GM19468 (cell line): ENCODE measurements at regions not wholly inside any gene's neighbourhood (a gene's known extent, or its start where the extent isn't known, plus 50 kb on each side); places are given as distances from the start of the nearest gene placed in this dataset.

Experiments used
- ATAC-seq: cut with Tn5 transposase; IDR thresholded peaks from one replicate; pipeline ENCODE4 v1.9.1; 2021; ENCODE audit warnings: mild to moderate bottlenecking, moderate library complexity, moderate number of reproducible peaks; ENCODE audit not compliant: unreplicated experiment; ENCODE audit errors: extremely low read depth

DNA sequence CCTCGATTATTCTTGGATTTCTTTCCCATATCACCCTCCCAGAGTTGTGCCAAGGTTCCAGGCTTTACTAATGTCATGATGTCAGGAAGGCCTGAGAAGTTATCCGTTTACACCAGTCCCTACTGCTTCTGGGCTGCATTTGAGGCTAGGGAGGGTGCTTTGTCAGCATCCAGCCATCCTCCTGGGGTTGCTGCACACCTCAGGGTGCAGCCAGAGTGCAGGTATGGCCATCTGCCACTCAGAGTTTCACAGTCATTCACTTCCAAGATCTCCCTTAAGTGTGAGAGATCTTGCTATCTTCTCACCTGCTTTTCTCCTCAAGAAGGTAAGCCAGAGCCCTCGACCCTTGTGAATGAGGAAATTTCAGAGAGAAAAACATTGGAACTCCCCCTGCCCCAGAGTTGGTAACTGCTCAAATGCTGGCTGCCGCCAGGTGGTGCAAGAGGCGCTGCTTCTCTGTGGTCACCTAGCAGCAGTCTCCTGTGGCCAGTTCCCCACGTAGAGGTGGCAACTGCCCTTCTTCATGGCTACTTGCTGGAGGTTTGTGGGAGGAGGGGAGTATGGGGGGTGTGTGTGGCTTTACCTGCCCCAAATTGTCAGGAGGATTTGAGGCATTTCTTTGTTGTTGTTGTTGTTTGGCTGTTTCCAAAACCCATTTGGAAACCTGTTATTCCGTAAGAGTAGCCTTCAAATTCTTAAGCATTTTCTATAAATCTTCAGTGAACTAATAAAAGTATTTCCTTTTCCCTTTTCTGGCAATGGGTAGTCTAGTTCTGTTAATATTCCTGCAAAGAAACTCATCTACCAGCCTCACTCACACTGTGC is 259.6 kb upstream of the DMRT1 start:
- ATAC-seq, result no peak

DNA sequence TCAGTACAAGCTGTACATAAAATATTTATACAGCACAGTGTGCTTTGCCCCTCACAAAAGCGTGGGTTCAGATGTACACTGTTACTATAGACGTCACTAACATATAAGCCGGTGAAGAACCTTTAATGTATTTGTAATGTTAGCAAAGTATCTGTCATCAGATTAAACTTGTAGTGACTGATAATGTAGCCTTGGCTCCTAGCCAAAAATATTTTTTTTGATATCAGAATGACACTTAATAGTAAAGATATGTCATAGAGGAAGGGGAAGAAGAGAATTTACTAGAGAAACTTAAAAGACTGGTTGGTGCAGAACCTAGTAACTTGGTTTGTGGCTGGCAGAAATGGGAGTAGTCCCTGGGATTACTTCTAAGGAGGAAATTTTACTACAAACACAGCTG is 258.7 kb upstream of the DMRT1 start:
- no peak for ATAC-seq

DNA sequence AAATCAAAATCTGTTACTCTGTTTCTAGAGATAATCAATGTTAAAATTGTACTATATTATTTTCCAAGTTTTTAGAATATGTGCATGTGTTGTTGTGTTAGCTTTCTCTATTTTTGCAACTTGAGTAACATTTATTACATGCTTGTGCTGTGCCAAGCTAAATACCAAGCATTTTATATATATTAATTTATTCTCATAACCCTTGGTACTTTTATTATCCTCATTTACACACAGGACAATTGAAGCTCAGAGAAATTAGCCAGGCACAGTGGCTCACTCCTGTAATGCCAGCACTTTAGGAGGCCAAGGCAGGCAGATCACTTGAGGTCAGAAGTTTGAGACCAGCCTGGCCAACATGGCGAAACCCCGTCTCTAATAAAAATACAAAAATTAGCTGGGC is 254.0 kb upstream of the DMRT1 start:
- no peak for ATAC-seq

- no peak for ATAC-seq
Measured at GRCh38 chr9:588981-589380, 252.5 kb upstream of the DMRT1 start.

GRCh38 chr9:589723-590122 is 251.8 kb upstream of the DMRT1 start:
- no peak for ATAC-seq

DNA sequence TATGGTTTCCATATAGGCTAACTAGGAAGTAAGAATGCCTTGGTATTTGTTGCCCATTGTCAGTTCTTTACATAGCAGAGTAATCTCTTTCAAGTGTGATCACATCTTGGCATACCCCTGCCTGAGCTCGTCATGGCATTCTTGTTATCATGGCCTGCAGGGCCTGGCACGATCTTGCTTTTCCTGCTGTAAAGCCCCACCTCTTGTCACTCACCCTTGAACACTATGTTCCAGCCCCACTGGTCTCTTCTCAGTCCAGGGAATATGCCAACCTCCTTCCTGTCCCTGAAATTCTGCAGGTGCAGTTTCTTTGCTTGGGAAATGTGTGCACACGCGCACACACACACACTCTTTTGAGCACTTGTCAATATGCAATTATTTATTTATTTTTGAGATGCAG is 250.2 kb upstream of the DMRT1 start:
- no peak for ATAC-seq

GRCh38 chr9:592225-592624 is 249.3 kb upstream of the DMRT1 start:
- ATAC-seq, result no peak

DNA sequence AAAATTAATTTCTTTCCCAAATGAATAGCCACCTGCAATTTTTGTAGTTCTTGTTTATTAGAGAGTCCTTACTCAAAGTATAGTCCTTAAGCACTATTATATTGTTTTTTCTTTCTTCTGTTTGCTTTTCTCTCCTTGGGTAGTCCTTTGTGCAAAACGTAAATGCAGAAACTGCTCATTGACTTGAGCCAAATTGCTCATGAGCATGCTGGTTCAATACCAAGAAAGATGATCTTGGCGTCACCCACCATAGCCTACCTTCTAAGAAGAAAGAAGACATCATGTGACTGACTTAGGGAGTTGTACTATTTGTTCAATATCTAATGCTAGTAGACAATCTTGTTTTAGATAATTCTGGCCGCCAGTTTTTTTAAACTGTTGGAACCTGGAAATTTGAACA is 248.8 kb upstream of the DMRT1 start:
- no peak for ATAC-seq

GRCh38 chr9:593809-594208 is 247.7 kb upstream of the DMRT1 start:
- no peak for ATAC-seq

DNA sequence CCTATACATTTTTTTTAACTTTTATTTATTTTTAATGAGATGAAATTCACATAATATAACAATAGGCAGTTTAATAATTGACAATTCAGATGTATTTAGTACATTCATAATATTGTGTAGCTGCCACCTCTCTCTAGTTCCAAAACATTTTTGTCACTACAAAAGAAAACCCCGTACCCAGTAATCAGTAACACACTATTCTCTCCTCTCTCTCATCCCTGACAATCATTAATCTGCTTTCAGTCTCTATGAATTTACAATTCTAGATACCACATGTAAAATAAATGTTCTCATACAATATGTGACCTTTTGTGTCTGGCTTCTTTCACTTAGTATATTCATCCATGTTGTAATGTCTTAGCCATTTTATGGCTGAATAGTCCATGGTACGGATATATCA is 244.8 kb upstream of the DMRT1 start:
- ATAC-seq, result no peak

DNA sequence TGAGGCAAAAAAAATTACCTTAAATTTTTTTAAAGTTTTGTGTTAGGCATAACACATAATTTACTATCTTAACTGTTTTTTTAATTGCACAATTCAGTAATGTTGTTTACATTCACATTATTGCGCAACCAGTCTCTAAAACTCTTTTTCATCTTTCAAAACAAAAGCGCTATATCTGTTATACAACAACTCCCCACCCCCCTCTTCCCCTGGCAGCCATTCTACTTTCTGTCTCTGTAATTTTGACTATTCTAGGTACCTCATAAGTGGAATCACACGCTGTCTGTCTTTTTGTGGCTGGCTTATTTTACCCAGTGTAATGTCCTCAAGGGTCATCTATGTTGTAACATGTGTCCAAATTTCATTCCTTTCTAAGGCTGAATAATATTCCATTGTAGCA is 241.5 kb upstream of the DMRT1 start:
- ATAC-seq, result no peak

DNA sequence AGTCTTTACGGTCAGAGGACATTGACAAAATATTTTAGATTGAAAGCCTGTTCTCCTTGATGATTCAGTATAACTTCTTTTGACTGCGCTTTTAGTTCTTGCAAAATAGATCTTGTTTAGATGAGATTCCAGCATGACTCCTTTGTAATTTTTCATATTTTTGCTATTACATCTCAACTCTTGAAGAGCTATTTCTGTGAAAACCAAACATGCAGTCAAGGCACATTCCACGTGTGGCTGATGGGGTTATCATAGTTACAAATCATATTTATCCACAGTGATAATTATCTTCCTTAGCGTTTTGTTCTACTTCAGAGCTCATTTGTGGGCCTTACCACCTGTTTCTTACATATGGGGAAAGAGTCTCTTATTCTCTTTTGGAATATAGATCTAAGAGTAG is 238.8 kb upstream of the DMRT1 start:
- no peak for ATAC-seq

DNA sequence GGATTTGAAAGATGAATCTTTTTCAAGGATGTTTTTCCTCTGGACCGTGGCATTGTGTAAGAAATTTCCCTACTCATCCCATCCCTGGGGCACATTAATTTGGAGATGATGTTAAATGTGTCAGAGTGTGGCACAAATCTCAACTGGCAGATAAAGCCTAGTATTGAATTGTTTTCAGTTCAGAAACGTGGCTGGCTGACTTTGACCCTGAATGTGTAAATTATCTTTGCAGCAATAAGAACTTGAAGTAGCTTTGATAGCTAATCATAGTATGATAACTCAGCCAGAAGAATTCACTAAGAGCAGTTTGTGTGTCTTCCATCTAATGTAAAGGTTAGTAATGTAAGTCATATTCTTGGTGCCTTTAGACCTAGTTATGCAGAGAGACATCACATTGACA is 238.4 kb upstream of the DMRT1 start:
- no peak for ATAC-seq

GRCh38 chr9:607417-607816 is 234.1 kb upstream of the DMRT1 start:
- ATAC-seq, result no peak

DNA sequence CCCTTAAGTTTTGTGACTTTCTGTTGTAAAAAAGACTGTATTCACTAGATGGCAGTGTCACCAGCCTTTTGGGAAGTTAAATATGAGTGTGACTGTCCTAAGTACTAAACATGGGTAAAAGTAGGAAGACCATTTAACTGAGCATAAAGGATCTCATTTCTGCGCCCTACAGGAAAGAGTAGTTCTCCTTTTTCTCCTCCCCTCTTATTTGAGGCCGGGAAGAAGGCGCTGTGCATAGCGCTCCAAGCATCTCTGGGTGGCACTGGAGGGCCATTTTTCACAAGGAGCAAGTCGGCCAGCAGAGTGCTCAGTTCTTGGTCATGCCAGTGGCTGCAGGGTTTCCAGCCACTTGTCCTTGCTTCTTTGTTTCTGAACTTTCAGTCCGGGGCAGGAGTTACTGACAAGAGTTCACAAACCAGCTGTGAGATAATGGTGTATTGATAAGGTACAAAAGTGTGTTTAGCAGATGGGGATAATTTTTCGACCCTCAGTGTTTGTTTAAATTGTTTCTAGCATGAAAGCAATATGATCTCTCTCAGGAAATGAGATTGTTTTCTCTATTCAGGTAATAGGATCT is 227.6 kb upstream of the DMRT1 start:
- ATAC-seq, result no peak

GRCh38 chr9:614431-614830 is 227.1 kb upstream of the DMRT1 start:
- no peak for ATAC-seq

GRCh38 chr9:615756-616155 is 225.7 kb upstream of the DMRT1 start:
- ATAC-seq, result no peak

- no peak for ATAC-seq
Measured at GRCh38 chr9:616694-617093, 224.8 kb upstream of the DMRT1 start.

GRCh38 chr9:617445-618085 is 223.9 kb upstream of the DMRT1 start:
- no peak for ATAC-seq

GRCh38 chr9:618478-618877 is 223.0 kb upstream of the DMRT1 start:
- no peak for ATAC-seq

GRCh38 chr9:621201-621855 is 220.2 kb upstream of the DMRT1 start:
- no peak for ATAC-seq
